Gastroesophageal sphincter (tissue), 3 donors: ENCODE measurements at regions not wholly inside any gene's neighbourhood (a gene's known extent, or its start where the extent isn't known, plus 50 kb on each side); places are given as distances from the start of the nearest gene placed in this dataset.

ENCODE experiments used
- POLR2A ChIP-seq, 2 donors: fragments of 450-650 bp; IDR thresholded peaks; one replicate each; pipeline ENCODE4 v1.6.1; 2017; ENCODE audit warnings: antibody characterized with exemption in 2 of 2, mild to moderate bottlenecking in 2 of 2, moderate library complexity in 1 of 2
- POLR2AphosphoS5 ChIP-seq: sonication (generic); formaldehyde crosslinking; IDR thresholded peaks from one replicate; pipeline ENCODE4 v1.6.1; 2017; ENCODE audit warnings: antibody characterized with exemption
- TF ChIP-seq, protein P1 (sequence below), 4 experiments: fragments of 200-600 bp in 2 of 4; fragments of 450-650 bp in 2 of 4; sonication (generic) in 1 of 4; IDR thresholded peaks; one replicate each; pipeline ENCODE4 v1.5.1; 2017 to 2019; ENCODE audit warnings: antibody characterized with exemption in 4 of 4, mild to moderate bottlenecking in 2 of 4, moderate library complexity in 2 of 4

DNA sequence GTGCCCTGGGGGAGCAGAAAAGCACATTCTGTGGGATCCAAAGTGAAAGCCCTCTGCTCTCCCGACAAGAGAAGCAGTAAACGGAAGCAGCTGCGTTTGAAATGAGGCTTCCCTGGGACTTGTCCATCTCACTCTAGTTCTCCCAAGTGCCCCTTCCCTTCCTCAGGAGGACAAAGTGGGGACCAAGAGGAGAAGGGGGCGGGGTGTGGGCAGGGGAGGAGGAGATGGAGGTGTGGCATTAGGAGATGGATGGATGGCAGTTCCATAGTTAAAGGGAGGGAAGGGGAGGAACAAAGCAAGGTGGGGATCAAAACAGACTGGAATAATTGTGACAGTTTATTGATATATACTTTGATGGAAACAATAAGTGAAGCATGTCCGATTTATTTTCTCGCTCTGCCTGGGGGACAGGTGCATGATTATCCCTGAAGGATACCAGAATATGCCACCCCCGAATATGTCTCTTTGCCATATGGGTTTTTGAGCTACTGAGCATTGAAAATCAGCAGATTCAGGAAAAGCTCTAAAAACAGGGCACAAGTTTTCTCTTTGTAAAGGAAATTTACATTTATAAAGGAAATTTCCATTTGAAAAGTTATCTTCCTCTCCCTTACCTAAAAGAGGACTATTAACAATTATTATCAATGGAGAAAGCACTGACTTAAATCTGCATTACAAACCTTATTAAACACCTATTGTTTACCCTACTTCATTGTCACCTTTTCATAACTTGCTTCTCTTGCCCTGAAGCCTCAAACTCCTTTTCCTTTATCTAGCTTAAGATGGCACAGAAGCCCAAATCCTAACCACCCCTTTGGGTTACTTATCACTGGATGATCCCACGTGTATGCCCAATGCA lies 58.9 kb upstream of the DAZL start:
- TF ChIP-seq, protein P1, sequence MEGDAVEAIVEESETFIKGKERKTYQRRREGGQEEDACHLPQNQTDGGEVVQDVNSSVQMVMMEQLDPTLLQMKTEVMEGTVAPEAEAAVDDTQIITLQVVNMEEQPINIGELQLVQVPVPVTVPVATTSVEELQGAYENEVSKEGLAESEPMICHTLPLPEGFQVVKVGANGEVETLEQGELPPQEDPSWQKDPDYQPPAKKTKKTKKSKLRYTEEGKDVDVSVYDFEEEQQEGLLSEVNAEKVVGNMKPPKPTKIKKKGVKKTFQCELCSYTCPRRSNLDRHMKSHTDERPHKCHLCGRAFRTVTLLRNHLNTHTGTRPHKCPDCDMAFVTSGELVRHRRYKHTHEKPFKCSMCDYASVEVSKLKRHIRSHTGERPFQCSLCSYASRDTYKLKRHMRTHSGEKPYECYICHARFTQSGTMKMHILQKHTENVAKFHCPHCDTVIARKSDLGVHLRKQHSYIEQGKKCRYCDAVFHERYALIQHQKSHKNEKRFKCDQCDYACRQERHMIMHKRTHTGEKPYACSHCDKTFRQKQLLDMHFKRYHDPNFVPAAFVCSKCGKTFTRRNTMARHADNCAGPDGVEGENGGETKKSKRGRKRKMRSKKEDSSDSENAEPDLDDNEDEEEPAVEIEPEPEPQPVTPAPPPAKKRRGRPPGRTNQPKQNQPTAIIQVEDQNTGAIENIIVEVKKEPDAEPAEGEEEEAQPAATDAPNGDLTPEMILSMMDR (IDR thresholded peaks at IDR 0.05): no peak
- TF ChIP-seq POLR2A (IDR thresholded peaks at IDR 0.05) (no peak), POLR2AphosphoS5 (no peak)
